ENCODE measurements at regions not wholly inside any gene's neighbourhood (a gene's known extent, or its start where the extent isn't known, plus 50 kb on each side); places are given as distances from the start of the nearest gene placed in this dataset.

DNA sequence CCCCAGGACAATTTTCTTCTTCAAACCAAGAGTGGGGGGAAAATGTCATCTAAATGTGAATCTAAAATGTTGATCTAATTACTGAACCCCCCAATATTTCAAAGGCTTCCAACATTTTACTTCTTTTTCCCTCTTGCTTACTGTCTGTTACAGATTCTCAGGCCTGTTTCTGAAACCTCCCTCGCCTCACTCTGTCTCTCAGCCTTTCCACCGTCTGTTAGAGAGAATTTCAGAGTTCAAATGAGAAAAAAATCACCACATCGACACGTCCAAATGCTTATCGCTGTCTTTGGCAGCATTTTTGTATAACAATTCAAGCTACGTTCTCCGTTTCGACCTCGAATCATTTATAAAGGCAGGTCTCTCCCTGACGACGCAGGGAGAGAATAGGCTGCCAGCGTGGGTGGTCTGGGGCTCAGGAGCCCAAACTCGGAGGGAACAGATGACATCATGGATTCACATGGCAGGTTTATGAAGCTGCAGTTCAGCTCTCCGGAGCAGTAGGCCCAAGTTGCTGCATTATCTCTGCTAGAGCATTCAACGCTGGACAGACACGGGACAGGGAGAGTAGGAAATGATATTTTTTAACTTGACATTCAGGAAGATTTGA lies 139.8 kb downstream of the GAS1 start:
- DNase-seq = no peak
- Histone ChIP-seq H3K27me3 (no peaks in the 10 kb centered on the region), H3K4me3 (ENCODE audit: low read depth, low read length) (no peak overlapping the region), H3K9me3 (no peaks in the 10 kb centered on the region), H3K36me3 (no peaks in the 10 kb centered on the region), H3K4me1 (no peaks in the 10 kb centered on the region)
- no peak for TF ChIP-seq CTCF (IDR thresholded peaks at IDR 0.05; ENCODE audit: low read depth, low read length)

- Histone ChIP-seq H3K4me3 (ENCODE audit: low read depth, low read length) (no peak overlapping the region), H3K4me1 (no peaks in the 10 kb centered on the region), H3K36me3 (no peaks in the 10 kb centered on the region), H3K9me3 (no peaks in the 10 kb centered on the region), H3K27me3 (no peaks in the 10 kb centered on the region)
- no peak for TF ChIP-seq CTCF (IDR thresholded peaks at IDR 0.05; ENCODE audit: low read depth, low read length)
- DNase-seq = no peak
Measured at GRCh38 chr9:86804011-86804410, 143.3 kb downstream of the GAS1 start.

GRCh38 chr9:86802900-86803673 lies 144.2 kb downstream of the GAS1 start:
- no peaks in the 10 kb centered on the region for H3K36me3 ChIP-seq
- H3K9me3 ChIP-seq = no peaks in the 10 kb centered on the region
- TF ChIP-seq CTCF (IDR thresholded peaks at IDR 0.05; ENCODE audit: low read depth, low read length) = no peak
- no peak overlapping the region for H3K4me3 ChIP-seq (ENCODE audit: low read depth, low read length)
- no peak for DNase-seq
- H3K27me3 ChIP-seq = no peaks in the 10 kb centered on the region
- H3K4me1 ChIP-seq = no peaks in the 10 kb centered on the region

DNA sequence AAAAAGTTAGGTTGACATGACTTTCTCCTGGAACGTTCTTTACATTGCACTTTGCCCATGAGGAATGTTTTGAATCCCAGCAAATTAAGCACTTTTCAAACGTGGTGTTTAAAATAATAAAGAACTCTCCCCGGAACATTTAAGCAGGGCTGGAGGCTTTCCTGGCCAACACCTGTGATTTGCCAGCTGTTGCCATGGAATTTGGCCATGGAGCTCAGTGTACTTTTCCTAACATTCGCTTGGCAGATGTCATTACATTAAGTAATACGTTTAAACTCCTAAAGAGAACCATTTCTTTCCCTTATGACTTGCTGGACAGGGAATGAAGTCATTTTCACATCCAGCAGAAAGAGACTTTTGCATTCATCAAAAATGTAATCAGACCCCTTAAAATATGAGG lies 146.1 kb downstream of the GAS1 start:
- H3K9me3 ChIP-seq = no peaks in the 10 kb centered on the region
- no peak for TF ChIP-seq CTCF (IDR thresholded peaks at IDR 0.05; ENCODE audit: low read depth, low read length)
- DNase-seq = no peak

DNA sequence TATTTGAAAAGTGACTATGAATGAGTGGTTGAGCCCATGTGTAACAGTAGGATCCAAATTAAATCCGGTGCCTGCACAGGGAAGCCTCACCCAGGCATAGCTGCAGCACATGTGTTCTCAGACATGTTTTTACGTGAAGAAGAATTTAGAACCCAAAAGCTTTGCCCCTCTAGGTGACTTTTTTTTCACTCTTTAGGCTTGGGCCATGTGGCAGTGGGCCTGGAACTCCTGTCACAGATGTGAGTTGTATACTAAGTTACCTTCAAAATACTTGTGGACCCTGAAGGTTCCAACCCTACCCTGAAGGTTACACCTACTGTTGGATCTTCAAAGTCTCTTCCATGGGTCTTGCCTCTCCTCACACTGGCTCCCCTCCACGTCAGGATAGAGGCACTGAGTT lies 146.6 kb downstream of the GAS1 start:
- no peaks in the 10 kb centered on the region for H3K36me3 ChIP-seq
- no peaks in the 10 kb centered on the region for H3K9me3 ChIP-seq
- no peak for TF ChIP-seq CTCF (IDR thresholded peaks at IDR 0.05; ENCODE audit: low read depth, low read length)
- H3K27me3 ChIP-seq = no peaks in the 10 kb centered on the region
- no peak for DNase-seq
- H3K4me1 ChIP-seq = no peaks in the 10 kb centered on the region
- H3K4me3 ChIP-seq (ENCODE audit: low read depth, low read length) = no peak overlapping the region

More for the DNA sequence above, 146.1 kb downstream of the GAS1 start:
- H3K36me3 ChIP-seq = no peaks in the 10 kb centered on the region
- no peaks in the 10 kb centered on the region for H3K4me1 ChIP-seq
- H3K27me3 ChIP-seq = no peaks in the 10 kb centered on the region
- no peak overlapping the region for H3K4me3 ChIP-seq (ENCODE audit: low read depth, low read length)

DNA sequence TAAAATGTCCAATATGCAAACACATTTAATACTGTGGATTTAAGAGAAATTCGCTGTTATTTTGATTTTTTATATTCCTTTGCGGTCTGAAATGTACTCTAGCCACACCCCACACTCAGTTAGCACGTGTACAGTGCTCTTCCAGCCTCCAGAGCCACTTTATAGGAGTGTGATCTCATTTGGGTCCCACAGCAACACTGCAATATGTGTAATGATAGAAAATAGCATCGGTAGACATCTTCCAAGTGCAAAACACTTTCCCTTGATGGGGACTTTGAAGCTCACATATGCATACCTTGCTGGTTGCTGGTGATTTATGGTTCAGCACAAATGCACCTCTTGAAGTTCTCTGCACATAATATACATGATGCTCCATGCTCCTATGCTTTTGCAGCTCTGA lies 148.3 kb downstream of the GAS1 start:
- Histone ChIP-seq H3K27me3 (no peaks in the 10 kb centered on the region), H3K9me3 (no peaks in the 10 kb centered on the region), H3K4me3 (ENCODE audit: low read depth, low read length) (no peak overlapping the region), H3K36me3 (no peaks in the 10 kb centered on the region), H3K4me1 (no peaks in the 10 kb centered on the region)
- TF ChIP-seq CTCF (IDR thresholded peaks at IDR 0.05; ENCODE audit: low read depth, low read length) = no peak
- no peak for DNase-seq
